C4-2B (cell line): ENCODE measurements at regions not wholly inside any gene's neighbourhood (a gene's known extent, or its start where the extent isn't known, plus 50 kb on each side); places are given as distances from the start of the nearest gene placed in this dataset.
"Not testable (repeated sequence)": the region's sequence is repeated elsewhere in the genome, so short reads cannot be mapped to it uniquely, and the experiment has no call there.

Experiments used
- ZFX ChIP-seq: fragments of 450-650 bp; IDR thresholded peaks from 2 replicates; pipeline ENCODE4 v1.6.1; 2017
- TF ChIP-seq, protein P1 (sequence below): fragments of 450-650 bp; conservative IDR thresholded peaks from 2 replicates; pipeline ENCODE4 v1.5.1; 2017; ENCODE audit warnings: mild to moderate bottlenecking

DNA sequence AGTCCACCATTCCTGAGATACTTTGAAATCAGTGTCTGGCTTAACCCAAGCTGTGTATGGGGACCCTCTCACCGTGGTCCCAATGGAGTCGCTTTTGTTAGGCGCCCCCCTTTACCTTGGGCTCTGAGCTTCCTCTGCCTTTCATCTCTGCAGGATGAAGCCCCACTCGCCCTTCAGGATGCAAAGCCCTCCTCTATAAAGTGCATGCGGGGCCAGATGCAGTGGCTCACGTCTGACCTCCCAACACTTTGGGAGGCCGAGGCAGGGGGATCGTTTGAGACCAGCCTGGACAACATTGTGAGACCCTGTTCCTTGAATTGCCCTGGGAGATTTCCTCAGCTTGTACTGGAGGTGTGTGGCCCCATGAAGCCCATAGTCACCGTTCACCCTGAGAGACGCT lies 54.7 kb upstream of the APOD start:
- TF ChIP-seq, protein P1, sequence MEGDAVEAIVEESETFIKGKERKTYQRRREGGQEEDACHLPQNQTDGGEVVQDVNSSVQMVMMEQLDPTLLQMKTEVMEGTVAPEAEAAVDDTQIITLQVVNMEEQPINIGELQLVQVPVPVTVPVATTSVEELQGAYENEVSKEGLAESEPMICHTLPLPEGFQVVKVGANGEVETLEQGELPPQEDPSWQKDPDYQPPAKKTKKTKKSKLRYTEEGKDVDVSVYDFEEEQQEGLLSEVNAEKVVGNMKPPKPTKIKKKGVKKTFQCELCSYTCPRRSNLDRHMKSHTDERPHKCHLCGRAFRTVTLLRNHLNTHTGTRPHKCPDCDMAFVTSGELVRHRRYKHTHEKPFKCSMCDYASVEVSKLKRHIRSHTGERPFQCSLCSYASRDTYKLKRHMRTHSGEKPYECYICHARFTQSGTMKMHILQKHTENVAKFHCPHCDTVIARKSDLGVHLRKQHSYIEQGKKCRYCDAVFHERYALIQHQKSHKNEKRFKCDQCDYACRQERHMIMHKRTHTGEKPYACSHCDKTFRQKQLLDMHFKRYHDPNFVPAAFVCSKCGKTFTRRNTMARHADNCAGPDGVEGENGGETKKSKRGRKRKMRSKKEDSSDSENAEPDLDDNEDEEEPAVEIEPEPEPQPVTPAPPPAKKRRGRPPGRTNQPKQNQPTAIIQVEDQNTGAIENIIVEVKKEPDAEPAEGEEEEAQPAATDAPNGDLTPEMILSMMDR: not testable (repeated sequence)
- not testable (repeated sequence) for TF ChIP-seq ZFX
